ENCODE measurements at regions not wholly inside any gene's neighbourhood (a gene's known extent, or its start where the extent isn't known, plus 50 kb on each side); places are given as distances from the start of the nearest gene placed in this dataset.
"Not testable (repeated sequence)": the region's sequence is repeated elsewhere in the genome, so short reads cannot be mapped to it uniquely, and the experiment has no call there.

DNA sequence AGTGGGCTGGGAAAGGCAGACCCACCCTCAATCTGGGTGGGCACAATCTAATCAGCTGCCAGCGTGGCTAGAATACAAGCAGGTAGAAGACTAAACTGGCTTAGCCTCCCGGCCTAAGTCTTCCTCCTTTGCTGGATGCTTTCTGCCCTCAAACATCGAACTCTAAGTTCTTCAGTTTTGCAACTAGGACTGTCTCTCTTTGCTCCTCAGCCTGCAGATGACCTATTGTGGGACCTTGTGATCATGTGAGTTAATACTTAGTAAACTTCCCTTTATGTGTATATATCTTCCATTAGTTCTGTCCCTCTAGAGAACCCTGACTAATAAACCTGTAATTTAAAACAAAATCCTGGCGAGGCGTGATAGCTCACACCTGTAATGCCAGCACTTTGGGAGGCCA lies 51.8 kb upstream of the SLC39A8 start:
- DNase-seq (ENCODE audit: low spot score) = not testable (repeated sequence)

DNA sequence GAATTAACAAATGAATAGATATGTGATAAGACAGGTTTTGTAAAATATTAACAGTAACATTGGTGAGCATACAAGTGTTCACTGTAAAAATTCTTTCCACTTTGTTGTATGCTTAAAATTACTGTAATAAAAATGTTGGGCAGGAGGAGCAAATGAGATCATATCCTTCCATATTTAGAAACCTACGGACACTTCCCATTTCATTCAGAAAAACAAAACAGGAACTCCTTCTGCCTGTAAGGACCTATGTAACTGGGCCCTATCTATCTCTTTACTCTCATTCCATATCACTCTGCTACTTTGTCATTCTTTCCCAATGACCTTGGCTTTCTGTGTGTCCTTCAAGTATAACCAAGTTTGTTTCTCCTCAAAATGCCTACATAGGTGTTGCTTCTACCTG lies 53.7 kb upstream of the SLC39A8 start:
- no peak for DNase-seq (ENCODE audit: low spot score)

DNA sequence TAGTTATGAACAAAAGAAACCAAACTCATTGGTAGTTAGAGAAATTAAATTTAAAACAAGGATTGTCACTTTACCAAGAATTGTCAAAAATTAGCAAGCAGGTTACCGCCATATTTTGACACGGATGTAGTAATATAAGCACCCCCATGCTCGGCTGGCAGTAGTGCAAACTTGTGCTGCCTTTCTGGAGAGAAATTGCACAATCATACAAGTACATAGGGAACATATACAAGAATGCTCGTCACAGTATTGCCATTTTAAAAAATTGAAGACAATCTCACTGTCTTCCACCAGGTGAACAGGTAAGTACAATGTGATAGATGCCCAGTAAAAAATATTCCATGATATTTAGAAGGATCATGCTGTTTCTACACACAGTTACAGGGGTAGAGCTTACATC lies 55.6 kb upstream of the SLC39A8 start:
- DNase-seq (ENCODE audit: low spot score) = no peak

DNA sequence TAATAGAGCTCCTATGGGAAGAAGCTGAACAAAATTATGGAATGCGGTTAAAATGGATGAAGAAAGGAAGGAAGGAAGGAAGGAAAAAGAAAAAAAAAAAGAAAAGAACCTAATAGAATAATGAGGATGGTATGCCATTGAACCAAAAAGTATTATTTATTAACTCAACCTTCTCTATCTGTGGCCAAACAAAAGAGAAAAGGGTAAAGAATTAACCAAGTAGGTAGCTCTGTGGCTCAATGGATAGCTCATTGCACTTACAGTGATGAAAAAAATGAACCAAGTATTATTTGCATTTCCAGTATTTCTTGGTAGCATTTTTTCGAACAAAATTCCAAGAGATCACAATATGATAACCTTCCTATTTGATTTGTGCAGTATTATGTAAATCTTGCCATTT lies 56.9 kb upstream of the SLC39A8 start:
- no peak for DNase-seq (ENCODE audit: low spot score)

DNA sequence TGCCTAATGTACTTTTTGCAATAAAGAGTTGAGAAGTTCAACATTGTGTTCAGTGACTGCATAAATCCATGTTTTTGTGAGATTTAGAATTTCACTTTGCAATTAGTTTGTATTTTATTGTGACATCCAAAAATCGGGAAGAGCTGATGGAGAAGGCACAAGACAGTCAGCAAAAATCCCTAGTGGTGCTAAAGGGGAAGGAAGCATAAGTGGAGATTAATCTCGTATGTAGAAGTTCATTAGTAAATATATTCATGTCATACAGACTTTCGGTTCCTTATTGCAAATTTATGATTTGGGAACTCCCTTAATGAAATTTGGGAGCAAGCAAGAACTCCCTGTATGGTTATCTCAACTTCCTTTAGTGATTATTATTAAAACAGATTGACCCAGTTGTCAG lies 57.8 kb upstream of the SLC39A8 start:
- no peak for DNase-seq (ENCODE audit: low spot score)

DNA sequence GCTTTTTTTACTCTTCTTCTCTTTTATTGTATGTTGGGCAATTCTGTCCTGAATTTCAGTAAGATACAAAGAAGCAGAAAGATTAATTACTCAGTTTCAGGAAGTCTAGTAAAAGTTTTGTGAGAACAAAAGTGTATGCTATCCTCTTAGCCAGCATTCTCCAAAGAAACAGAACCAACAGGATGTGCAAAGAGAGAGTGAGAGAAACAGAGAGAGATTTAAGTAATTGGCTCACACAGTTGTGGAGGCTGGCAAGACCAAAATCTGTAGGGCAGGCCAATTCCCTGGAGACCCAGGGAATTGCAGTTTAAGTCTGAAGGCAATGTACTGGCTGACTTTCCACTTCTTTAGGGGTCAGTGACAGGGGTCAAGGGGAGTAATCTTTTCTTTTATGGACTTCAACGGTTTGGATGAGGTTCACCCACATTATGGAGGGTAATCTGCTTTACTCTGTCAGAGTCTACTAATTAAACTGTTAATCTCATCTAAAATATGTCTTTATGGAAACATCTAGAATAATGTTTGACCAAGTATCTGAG lies 59.2 kb upstream of the SLC39A8 start:
- no peak for DNase-seq (ENCODE audit: low spot score)

DNA sequence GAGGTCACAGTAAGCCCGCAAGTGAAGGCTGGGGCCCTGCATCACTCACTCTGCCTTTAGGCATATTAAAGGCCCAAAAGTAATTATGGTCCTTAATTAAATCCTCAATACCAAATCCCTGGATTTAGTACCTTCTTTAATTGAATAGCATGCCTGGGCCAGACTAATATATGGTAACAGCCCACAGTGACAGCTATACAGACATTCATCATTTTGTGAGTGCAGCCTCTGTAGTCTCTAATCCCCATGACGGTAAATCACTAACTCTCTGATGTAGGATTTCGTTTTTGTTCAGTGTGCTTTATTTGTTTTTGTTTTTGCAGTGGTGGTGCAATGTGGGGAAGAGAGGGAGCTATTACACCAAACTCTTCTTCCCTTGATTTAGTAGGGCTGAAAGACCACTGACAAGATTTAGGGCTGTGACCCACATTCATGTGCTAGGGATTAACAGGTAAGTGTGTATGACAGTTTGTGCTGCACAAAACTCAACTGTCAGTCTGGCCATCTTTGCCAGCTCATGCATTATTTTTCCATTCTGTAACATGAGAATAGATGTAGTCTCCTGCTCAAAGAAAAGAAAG lies 60.6 kb upstream of the SLC39A8 start:
- no peak for DNase-seq (ENCODE audit: low spot score)

DNA sequence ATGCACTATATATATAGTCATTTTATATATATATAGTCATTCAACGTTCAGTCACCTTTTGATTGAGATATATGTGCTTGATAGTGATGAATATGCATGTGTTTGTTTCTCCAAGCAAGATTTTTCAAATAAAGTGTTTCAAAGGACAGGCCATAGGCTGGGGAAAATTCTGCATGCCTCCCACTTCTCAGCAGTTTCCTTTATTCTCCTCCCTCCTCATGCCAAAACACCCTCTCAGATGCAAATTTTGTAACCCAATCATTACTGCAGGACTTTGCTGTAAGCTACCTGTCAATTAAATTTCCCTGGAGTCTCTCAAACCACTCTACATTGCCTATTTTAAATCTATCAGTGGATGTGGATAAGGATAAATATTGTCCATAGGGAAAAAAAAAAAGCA lies 65.6 kb upstream of the SLC39A8 start:
- DNase-seq (ENCODE audit: low spot score) = not testable (repeated sequence)

DNA sequence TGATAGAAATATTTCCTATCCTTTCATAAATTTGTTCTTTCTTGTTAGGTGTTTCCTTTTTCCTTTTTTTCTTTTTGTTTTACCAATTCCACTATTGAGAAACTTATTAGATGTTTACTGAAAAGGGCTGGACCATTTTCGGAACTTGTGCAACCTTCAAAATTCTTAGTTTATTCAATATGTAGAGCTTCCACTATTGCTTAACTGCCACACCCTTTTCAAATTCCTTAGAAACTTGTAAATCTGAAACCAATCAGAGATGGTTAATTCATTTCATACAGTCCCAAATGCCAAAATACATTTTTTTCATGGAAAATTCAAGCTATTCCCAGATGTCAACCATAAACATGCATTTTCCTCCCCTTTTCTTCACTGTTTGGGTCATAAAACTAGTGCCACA lies 66.1 kb upstream of the SLC39A8 start:
- no peak for DNase-seq (ENCODE audit: low spot score)

DNA sequence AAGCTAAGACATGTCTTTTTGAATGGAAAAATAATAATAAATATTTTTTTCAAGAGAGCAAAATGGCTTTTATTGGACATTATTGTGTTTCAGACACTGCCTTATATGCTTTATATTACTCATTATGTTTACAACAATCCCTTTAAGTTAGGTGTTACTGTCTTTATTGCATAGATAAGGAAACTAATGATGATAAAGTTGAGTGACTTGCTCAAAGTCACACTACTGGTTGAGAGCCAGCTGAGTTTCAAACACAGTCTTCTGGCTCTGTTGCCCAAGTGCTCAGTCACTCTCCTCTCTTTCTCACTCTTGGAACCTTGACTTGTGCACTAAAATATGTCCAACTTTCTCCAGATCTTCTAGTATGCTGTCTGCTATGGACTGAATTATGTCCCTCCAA lies 71.5 kb upstream of the SLC39A8 start:
- DNase-seq (ENCODE audit: low spot score) = no peak

DNA sequence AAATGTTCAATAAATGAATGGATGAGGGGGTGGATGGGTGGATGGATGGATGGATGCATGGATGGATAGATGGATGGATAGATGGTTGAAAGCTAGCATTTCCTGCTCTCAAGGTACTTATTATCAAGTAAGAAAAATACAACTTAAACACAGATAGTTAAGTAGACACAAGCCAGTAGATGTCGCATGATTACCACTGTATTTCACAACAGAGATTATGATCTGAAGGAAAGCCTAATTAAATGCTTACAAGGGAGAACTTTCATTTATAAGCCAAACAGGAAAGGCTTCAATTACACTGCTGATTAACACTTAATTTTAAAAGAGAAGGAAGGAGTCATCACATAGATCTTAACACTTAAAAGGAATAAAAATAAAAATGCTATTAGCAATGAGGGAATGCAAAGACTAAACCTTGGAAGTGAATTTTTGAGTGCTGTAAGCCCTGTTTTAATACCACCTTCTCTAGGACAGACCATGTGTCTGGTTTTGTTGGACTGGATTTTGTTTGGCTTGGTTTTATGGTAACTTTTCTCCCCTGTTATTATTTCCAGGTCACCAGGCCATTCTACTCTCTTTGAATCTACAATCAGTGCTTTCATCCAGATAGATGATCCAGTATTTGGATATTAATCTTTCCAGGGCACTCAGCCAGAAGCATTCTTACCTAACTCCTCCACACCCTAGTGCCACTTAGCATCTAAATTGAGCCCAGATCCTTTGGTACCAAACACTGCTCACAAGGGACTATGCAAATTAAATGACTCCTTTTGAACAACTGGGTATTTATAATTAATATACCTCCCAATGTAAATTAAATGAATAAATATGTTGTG lies 75.5 kb upstream of the SLC39A8 start:
- peak; percentile 14 for DNase-seq (ENCODE audit: low spot score)

DNA sequence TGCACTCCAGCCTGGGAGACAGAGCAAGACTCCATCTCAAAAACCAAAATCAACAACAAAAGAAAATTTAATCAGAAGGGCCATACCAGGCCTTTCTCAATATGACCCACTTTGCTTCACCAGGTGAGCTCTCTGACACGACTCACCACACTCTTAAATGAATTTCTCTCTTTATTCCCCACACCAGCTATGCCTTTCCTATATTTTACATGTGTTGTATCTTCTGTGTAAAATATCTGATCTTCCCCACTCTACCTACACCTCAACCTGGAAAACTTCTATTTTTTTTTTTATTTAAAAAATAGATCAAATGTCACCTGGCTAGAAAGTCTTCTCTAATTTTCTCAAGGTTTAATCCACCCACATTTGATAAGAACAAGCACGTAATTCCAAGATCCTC lies 77.6 kb upstream of the SLC39A8 start:
- no peak for DNase-seq (ENCODE audit: low spot score)

DNA sequence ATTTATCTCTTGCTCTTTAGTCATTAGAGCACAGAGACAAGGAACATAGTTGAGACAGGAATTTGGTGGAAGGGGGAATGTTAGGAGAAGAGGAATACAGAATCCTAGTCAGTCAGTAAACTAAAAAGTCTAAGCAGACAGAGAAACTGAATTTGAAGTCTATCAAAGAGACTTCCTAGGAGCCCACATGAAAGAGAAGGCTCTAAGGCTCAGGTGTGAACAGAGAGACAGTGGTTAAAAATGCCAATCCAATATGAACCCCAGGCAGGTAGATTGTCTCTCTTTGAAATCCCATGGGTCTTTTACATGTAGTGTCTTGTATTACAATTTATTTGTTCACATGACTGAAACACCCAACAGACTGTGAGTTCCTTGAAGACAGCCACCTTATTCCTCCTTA lies 77.8 kb upstream of the NFKB1 start:
- DNase-seq (ENCODE audit: low spot score) = no peak

DNA sequence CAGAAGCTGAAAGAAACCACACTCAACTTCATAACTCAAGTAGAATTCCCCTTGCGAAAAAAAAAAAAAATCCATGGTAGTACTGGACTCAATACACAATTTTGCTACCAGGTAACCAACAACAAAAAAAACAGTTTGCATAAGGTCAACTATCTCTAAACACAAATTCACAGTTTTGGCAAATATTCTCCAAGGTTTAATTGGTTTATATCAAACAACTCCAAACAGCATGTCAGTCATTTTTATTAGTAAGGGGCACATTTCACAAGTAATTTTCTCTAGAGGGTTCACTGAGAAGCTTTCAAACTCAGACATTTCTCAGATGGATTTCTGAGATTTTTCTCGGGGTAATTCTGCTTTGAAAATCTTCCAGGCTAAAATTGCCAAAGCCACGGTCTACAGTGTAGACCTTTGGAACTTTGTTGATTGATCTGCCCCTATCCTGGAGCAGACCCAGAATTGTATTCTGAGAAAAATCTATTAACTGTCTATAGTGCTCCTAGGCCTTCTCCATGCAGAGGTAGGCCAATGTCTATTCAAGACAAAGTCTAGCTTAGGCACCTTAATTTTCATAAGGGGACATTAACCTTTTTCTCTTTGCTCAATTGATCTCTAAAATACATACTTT lies 73.7 kb upstream of the NFKB1 start:
- DNase-seq (ENCODE audit: low spot score) = no peak

DNA sequence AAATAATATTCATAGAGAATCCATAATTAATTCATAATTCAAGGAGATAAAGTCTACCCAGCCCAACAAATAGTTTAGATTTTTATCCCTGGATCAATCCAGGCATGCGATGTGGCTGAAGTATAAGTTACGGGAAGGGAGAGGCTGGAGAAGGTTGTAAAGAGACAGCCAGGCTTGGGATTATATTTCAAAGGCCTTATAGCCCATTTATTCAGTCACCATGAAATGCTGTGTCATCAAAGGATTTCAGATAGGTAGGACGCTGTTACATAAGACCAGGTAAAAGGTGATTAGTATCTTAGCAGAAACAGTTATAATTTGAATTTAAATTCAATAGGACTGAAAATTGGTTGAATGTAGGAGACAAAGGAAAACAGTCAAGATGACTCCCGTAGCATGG lies 73.0 kb upstream of the NFKB1 start:
- DNase-seq (ENCODE audit: low spot score) = no peak

DNA sequence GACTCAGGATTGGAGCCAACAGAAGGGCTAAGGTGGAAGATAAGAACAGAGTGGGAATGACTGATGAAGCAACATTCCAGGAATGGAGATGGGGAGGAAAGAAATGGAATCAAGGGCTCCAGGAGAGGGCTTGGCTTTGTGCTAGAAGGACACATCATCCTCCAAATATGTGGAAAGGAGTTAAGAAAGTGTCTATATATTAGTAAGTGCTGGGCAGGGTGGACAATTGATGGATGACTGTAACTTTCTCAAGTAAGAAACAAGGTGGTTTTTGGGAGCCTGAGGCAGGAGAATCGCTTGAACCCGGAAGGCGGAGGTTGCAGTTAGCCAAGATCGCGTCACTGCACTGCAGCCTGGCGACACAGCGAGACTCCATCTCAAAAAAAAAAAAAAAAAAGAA lies 71.6 kb upstream of the NFKB1 start:
- no peak for DNase-seq (ENCODE audit: low spot score)

DNA sequence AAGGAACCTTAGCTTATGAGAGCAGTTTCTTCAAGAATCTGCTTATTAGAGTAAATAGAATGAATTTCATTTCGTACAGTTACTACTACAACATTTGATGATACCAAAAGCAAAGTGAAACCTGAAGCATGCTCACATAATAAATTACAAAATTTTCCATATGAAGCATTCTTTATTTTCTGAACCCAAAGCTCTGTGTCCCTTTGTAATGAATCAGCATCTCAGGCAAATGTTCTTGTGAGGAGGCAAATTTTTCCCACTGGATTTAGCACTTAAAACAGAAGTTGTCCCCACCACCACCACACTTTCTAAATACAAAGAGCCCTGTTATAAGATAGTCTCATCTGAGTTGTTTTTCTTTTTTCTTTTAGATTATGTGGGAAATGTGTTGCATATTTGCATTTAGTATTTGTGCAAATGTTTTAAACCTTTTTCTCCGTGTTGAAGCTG lies 70.7 kb upstream of the NFKB1 start:
- DNase-seq (ENCODE audit: low spot score) = peak; percentile 29

DNA sequence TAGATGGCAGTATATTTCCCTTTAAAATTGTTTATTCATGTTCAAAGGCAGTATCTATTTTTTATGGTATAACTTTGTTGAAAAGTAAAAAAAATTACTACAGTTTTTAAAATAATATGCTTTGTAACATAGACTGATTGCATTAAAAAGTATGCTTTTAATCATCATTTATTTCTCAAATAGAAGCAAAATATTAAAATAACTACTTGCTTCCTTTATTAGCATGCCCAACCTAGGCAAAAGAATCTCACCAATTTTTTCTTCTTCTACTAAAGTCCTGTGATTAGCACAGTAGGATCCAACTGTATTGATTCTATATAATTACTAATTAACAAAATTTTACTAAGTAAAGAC lies 69.6 kb upstream of the NFKB1 start:
- DNase-seq (ENCODE audit: low spot score) = no peak

DNA sequence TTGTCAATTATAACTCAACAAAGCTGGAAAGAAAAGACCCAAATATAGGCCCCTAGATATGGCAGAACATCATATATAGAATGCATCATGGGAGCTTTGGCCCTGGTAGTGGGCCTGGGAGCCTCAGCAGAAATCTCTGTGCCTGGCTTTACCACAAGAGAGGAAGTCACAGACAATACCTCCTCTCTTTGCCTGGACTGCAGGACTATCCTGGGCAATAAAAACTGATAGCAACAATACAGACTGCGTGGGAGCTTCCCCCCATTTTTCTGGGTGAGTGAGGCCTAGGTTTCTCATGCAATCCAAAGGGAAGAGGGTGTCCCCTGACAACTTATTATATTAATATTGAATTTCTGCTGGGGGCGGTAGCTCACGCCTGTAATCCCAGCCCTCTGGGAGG lies 64.0 kb upstream of the NFKB1 start:
- DNase-seq (ENCODE audit: low spot score) = no peak

DNA sequence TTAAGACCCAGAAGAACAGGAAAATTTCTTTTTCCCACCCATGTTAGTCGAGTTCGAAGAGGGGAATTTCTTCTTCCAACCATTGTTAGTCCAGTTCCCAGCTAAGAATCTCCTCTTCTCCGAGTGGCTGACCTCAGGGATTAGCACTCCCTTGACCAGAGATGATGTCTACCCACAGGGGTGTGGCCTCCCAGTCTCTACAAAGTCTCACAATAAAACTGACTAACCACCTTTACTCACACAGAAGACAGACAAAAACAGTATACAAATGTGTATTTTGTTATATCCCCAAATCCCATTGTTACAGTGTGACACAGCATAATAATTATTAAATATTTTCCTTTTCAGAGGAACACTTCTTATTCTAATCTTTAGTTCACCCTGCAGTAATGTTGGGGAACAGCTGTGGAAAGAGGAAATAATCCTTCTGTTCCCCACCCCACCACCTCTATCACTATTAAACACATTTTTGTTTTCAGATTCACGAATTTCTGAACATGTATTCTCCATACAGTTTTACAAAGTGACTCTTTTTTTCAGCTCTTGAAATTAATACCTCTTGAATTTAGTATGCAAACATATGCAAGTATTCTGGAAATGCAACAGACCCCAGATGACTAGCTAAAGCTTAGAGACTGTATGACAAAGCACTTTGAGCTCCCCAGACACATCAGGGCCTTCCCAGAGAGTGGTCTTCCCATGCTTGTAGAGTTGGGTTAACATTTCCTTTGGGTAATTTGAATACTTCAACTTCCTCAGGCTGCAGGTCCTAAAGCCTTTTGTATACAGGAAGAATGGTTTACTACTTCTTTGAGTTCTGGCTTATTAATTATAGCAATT lies 62.5 kb upstream of the NFKB1 start:
- no peak for DNase-seq (ENCODE audit: low spot score)

DNA sequence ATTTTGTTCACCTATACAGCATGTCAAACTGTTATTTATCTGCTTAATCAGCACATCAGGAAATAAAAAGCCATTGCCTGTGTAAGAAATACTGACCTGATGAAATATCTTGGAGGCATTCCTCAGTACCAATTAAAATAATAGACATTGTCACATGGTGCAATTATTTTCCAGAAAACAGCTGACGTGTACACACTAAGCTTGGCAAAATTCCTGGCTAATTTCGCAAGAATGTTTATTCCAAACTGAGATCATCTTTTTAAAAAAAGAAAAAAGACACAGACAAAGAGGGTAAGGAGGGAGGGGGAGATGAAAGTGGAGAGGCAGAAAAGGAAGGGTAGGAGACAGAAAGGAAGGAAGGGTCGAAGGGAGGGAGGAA lies 61.9 kb upstream of the NFKB1 start:
- peak; percentile 40 for DNase-seq (ENCODE audit: low spot score)

DNA sequence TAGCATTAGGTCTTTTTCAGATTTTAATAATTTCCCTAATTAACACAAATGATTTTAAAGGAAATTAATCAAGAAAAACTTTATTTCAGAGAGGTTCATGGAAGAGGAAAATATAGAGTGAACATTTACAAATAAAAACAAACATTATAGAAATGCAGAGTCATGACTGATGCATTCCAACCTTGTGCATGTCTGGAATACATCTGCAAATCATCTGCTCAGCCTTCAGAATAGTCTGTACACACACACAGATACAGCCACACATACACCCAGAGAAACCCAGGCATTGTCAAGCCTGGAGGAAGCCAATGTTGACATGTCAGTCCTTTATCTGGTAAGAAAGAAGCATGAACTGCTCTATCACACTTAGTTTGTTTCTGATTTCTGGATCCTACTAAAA lies 61.3 kb upstream of the NFKB1 start:
- DNase-seq (ENCODE audit: low spot score) = peak; percentile 19
